Inferior parietal cortex (tissue), 1 donor: ENCODE measurements at regions not wholly inside any gene's neighbourhood (a gene's known extent, or its start where the extent isn't known, plus 50 kb on each side); places are given as distances from the start of the nearest gene placed in this dataset.

Source experiments
- DNase-seq: peaks from one replicate; pipeline ENCODE4 v3.0.0-alpha.2; 2016; ENCODE audit errors: extremely low spot score

DNA sequence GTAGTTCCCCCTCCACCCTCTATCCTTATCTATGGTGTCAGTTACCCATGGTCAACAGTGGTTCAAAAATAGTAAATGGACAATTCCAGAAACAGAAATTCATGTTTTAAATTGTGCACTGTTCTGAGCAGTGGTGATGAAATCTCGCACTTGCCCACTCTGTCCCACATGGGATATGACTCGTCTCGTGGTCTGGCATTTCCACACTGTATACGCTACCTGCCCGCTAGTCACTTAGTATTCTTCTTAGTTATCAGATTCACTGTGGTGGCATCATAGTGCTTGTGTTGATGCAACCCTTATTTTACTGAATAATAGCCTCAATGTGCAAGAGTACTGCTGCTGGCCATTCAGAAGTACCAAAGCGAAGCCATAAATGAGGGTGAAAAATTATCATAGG is 507.0 kb downstream of the SNAPC1 start:
- no peak for DNase-seq

- DNase-seq, result no peak
Observed at GRCh38 chr14:62270236-62270635, 508.0 kb downstream of the SNAPC1 start.

GRCh38 chr14:62280366-62280765 is 518.1 kb downstream of the SNAPC1 start:
- no peak for DNase-seq

GRCh38 chr14:62283837-62284236 is 521.6 kb downstream of the SNAPC1 start:
- no peak for DNase-seq

DNA sequence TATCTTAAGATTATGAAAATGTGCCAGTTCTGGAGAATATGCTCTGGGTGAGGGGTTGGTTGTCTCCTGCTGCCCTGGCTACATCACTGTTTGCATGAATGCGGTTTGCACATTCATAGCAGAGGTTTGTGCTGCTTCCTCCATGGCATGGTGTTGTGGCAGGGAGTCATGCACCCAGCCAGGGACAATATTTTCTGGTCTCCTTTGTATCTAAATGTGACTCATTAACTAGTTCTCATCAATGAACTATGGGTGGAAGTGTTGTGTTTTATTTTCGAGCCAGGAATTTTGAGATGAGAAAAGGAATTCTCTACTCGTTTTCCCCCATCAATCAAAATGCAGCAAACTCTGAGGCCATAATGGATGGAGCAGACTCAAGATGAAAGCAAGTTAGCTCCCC is 527.3 kb downstream of the SNAPC1 start:
- DNase-seq, result no peak

DNA sequence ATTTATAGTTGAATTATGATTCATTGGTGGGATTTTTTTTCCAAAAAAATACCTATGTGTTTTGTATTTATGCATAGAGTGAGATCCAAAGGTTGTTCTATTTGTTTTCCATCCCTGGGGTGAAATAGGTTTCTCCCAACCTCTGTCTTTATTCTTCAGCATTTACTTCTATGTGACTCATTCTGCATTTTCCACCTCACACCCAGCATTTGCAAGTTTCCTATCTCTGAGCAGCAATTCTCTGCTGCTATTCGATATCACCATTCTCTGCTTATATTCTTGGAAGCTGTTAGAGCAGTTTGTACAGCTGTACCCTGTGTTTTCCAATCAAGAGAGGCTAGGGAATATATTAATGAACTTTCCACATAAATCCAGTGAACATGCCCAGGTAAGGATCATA is 538.9 kb downstream of the SNAPC1 start:
- no peak for DNase-seq

DNA sequence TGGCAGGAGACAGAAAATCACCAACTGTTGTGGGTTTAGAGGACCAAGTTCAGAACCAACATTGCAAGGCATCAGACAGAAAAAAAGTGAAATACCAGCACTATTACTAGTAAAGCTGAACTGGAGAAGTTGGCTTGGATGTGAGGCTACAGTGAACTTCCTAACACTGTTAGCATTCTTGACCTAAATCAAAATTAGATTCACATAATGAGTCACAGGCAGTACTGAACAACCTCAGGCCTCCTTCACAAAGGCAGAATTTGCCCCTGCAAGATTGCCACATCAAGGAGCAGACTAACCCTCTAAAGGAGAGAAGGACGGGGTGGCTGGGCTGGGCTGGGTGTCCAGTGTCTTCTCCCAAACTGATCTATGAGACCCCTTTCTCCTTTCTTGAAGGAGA is 539.7 kb downstream of the SNAPC1 start:
- no peak for DNase-seq

- DNase-seq, result no peak
Observed at GRCh38 chr14:62303437-62303836, 541.2 kb downstream of the SNAPC1 start.

DNA sequence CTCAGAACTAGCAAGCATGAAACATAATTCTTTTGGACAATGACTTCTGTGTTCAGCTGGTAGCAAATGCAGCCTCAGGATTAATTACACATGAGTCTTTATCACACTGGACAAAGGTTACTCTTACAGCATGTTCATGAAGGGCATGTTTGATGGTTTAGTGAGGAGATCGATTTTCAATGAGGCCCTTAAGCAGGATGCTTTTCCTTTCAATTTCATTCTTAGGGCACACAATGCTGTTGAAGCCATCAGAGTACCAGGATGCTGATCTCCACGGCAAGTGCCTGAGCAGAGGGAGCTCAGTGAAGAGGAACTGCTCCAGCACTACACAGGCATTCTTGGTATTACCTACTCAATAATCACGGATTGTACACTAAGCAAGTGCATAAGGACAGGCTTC is 542.0 kb downstream of the SNAPC1 start:
- DNase-seq, result no peak

GRCh38 chr14:62307844-62308243 is 545.6 kb downstream of the SNAPC1 start:
- DNase-seq, result no peak

DNA sequence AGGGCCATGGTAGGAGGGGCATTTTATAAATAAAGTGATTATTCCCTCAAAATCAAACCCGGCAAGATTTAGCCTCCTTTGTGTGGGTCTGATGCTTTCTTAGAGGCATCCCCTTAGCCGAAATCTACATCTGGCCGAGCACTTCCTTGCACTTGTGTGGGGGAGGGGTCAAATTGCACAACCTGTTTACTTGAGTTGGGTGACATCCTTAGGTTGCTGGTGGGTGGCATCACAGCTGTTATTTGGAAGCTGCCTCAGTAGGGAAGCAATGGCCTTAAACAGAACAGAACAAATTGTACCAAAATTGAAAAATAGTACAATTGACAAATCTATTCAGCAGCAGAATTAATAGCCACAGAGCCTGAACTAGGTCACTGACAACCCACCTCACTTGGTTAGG is 546.1 kb downstream of the SNAPC1 start:
- no peak for DNase-seq

GRCh38 chr14:62308891-62309290 is 546.7 kb downstream of the SNAPC1 start:
- DNase-seq, result no peak

DNA sequence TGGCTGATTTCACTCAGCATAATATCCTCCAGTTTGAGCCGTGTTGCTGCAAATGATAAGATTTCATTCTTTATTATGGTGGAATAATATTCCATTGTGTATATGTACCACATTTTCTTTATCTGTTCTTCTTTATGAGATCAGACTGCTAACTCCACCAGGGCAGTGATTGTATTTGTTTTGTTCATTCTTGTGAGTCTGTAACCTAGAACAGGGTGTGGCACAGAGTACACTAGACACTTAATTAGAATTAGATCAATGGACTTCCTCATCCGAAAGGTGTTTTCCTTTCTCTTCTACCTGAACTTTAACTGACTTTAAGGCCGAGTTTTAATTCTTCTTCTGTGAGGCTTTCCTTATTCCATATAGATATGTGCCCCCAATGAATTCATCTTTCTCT is 551.0 kb downstream of the SNAPC1 start:
- no peak for DNase-seq

- DNase-seq, result no peak
Observed at GRCh38 chr14:62314221-62314620, 552.0 kb downstream of the SNAPC1 start.

DNA sequence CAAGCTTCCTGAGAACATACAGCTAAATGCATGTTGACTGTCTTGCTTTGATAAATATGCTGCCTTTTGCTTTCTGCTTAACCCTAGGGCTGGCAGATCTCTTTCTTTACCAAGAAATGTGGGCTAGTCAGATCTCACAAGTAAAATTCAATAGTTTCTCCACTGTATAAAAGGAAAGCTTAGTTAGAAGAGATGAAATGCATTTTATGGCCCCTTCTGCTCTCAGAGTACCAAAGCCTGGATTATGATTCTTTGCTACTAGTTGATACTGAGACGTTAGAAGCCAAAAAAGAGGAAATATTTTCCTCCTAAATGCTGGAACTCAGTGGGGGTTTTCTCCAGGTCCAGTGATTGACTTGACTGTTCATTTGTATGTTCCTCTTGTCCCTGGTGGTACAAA is 552.7 kb downstream of the SNAPC1 start:
- no peak for DNase-seq

- DNase-seq, result no peak
Observed at GRCh38 chr14:62315631-62316030, 553.4 kb downstream of the SNAPC1 start.

DNA sequence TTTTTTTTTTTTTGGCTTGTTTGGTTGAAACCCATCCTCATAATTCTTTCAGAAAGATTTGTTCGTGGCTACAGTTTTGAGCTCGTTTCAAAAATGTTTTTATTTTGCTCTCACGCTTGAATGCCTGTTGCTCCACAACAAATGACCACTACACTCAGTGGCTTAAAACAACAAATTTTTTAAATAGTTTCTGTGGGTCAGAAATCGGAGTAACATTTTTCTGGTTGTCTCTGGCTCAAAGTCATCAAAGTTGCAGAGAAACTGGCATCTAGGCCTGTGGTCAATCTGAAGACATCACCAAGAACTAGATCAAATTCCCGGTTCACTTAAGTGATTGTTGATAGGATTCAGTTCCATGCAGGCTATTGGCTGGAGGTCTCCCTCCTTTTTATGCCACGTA is 560.0 kb downstream of the SNAPC1 start:
- no peak for DNase-seq

DNA sequence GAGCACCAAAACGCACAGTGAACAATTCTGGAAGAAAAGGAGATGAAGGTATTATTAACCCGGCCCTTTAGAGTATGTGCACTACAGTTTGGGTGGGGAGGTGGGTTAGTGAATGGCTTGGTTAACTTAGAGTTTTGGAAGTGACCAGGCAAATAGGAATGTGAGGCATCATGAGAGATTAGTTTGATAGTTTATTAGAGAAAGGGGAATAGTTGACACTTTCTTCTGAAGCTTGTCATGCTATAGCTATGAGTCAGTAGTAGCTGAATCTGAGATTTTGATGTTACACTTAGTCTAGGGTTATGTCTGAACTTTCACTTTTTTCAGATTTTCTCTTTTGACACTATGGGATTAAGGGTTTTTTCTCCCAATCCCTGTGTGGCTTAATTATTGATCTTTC is 567.2 kb downstream of the SNAPC1 start:
- no peak for DNase-seq

DNA sequence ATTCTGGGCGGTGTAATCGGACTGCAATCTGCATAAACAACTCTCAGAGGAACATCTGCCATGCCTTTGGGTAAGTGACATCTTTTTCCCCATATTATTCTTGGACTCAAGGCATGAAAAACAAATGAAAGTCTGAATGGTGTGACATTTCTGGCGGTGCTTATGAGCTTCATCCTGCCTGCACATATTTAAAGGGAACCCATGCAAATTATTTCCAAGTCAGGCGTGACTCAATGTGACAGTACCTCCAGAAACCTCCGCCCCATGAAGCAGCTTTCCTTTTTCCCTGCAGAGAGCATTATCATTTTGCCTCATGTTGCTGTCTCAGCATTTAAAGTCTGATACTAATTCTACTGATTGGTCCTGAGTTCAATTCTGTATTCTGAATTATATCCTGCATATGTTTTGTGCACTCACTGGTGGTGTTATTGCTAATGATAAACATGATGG is 585.4 kb downstream of the SNAPC1 start:
- DNase-seq, result no peak

DNA sequence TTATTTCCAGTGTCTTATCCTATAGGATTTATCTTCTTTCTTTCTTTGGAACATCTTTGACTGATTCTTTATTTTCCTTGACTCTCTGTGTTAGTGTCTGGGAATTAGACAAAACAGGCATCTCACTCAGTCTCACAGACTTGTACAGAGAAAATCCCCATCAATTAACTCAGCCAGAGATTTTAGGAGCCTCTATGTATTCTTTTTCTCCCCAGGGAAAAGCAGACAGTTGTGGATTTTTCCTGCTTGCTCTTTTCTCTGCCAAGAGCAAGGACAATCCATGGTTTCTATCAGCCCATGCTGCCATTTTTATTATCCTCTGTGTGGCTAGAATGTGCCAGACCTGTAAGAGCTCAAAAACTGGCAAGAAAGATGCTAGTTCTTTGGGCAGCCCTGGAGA is 595.1 kb downstream of the SNAPC1 start:
- DNase-seq, result no peak

DNA sequence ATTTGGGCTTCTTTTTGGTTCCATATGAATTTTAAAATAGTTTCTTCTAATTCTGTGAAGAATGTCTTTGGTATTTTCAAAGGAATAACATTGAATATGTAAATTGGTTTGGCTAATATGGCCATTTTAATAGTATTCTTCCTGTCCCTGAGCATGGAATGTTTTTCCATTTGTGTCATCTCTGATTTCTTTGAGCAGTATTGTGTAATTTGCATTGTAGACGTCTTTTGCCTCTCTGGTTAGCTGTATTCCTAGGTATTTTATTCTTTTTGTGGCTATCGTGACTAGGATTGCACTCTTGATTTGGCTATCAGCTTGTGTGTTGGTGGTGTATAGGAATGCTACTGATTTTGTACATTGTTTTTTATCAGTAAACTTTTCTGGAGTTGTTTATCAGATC is 601.9 kb downstream of the SNAPC1 start:
- no peak for DNase-seq

- no peak for DNase-seq
Observed at GRCh38 chr14:62364800-62365280, 602.6 kb downstream of the SNAPC1 start.

- DNase-seq, result no peak
Observed at GRCh38 chr14:62369919-62370560, 607.8 kb downstream of the SNAPC1 start.

- DNase-seq, result no peak
Observed at GRCh38 chr14:62373944-62374343, 611.7 kb downstream of the SNAPC1 start.
